Hepatocyte (in vitro differentiated cells): ENCODE measurements at regions not wholly inside any gene's neighbourhood (a gene's known extent, or its start where the extent isn't known, plus 50 kb on each side); places are given as distances from the start of the nearest gene placed in this dataset.

ENCODE experiments used
- DNase-seq: peaks from one replicate; pipeline ENCODE4 v3.0.0-alpha.2; 2016; ENCODE audit warnings: low spot score
- H2AFZ ChIP-seq: fragments of 200-600 bp; sonication (generic); 2 replicates; pipeline ENCODE4 v1.6.0; 2016; ENCODE audit warnings: antibody characterized with exemption, mild to moderate bottlenecking
- H3K27ac ChIP-seq: fragments of 200-600 bp; sonication (generic); 2 replicates; pipeline ENCODE4 v1.5.1; 2016; ENCODE audit warnings: mild to moderate bottlenecking
- H3K27me3 ChIP-seq: fragments of 200-600 bp; sonication (generic); 2 replicates; pipeline ENCODE4 v1.6.1; 2016
- H3K36me3 ChIP-seq: fragments of 200-600 bp; sonication (generic); replicated peaks from 2 replicates; pipeline ENCODE4 v1.5.1; 2016; ENCODE audit warnings: low read depth; ENCODE audit not compliant: insufficient read depth
- H3K4me1 ChIP-seq: fragments of 200-600 bp; sonication (generic); 2 replicates; pipeline ENCODE4 v1.5.1; 2016; ENCODE audit warnings: mild to moderate bottlenecking, moderate library complexity; ENCODE audit not compliant: insufficient read depth
- H3K4me2 ChIP-seq: fragments of 200-600 bp; sonication (generic); 2 replicates; pipeline ENCODE4 v1.6.0; 2016
- H3K4me3 ChIP-seq: fragments of 200-600 bp; sonication (generic); 2 replicates; pipeline ENCODE4 v1.5.1; 2016; ENCODE audit warnings: mild to moderate bottlenecking
- H3K79me2 ChIP-seq: fragments of 200-600 bp; sonication (generic); 2 replicates; pipeline ENCODE4 v1.6.0; 2017; ENCODE audit warnings: mild to moderate bottlenecking
- H3K9me2 ChIP-seq: fragments of 200-600 bp; sonication (generic); replicated peaks from 2 replicates; pipeline ENCODE4 v1.6.0; 2017; ENCODE audit warnings: mild to moderate bottlenecking; ENCODE audit not compliant: insufficient read depth
- H3K9me3 ChIP-seq: fragments of 200-600 bp; sonication (generic); 2 replicates; pipeline ENCODE4 v1.5.1; 2016; ENCODE audit warnings: low read depth, mild to moderate bottlenecking
- H4K20me1 ChIP-seq: fragments of 200-600 bp; sonication (generic); 2 replicates; pipeline ENCODE4 v1.6.0; 2016; ENCODE audit warnings: mild to moderate bottlenecking; ENCODE audit not compliant: insufficient read depth, poor library complexity, severe bottlenecking
- CTCF ChIP-seq: fragments of 200-600 bp; sonication (generic); IDR thresholded peaks from 2 replicates; pipeline ENCODE4 v1.5.1; 2016; ENCODE audit warnings: antibody characterized with exemption, mild to moderate bottlenecking; ENCODE audit not compliant: poor library complexity
- EZH2 ChIP-seq: fragments of 200-600 bp; sonication (generic); IDR thresholded peaks from 2 replicates; pipeline ENCODE4 v1.6.1; 2016; ENCODE audit warnings: antibody characterized with exemption, mild to moderate bottlenecking, borderline replicate concordance
- EZH2phosphoT487 ChIP-seq: fragments of 200-600 bp; sonication (generic); IDR thresholded peaks from one replicate; pipeline ENCODE4 v1.6.1; 2018; ENCODE audit warnings: antibody characterized with exemption, mild to moderate bottlenecking, low read depth, moderate library complexity; ENCODE audit not compliant: unreplicated experiment, severe bottlenecking
- WGBS: methylation state at CpG from one replicate; pipeline ENCODE4 v1.1.6; 2016; ENCODE audit warnings: low lambda C conversion rate; ENCODE audit errors: missing lambda C conversion rate; 5-methylcytosine and 5-hydroxymethylcytosine counted together

GRCh38 chr7:26046150-26046549 is 105.8 kb upstream of the NFE2L3 start:
- WGBS = 74% methylated on average over 3 of the region's 3 CpGs

GRCh38 chr7:26046878-26047277 is 105.1 kb upstream of the NFE2L3 start:
- no peak overlapping the region for H3K27ac ChIP-seq
- no peaks in the 10 kb centered on the region for H3K9me3 ChIP-seq
- no peaks in the 10 kb centered on the region for H3K36me3 ChIP-seq
- H3K4me1 ChIP-seq = no peaks in the 10 kb centered on the region
- H3K4me2 ChIP-seq = no peak overlapping the region
- TF ChIP-seq EZH2 = no peak
- no peak for TF ChIP-seq EZH2phosphoT487
- TF ChIP-seq CTCF = no peak
- H3K79me2 ChIP-seq = no peaks in the 10 kb centered on the region
- H4K20me1 ChIP-seq = no peaks in the 10 kb centered on the region
- DNase-seq = no peak
- 100% methylated on average over 1 of the region's 1 CpG for WGBS
- H2AFZ ChIP-seq = no peak overlapping the region
- H3K4me3 ChIP-seq = no peak overlapping the region
- no peaks in the 10 kb centered on the region for H3K9me2 ChIP-seq
- no peaks in the 10 kb centered on the region for H3K27me3 ChIP-seq

More at GRCh38 chr7:26046150-26046549, 105.8 kb upstream of the NFE2L3 start:
- TF ChIP-seq CTCF = no peak
- TF ChIP-seq EZH2phosphoT487 = no peak
- TF ChIP-seq EZH2 = no peak
- Histone ChIP-seq H3K79me2 (no peaks in the 10 kb centered on the region), H4K20me1 (no peaks in the 10 kb centered on the region), H3K36me3 (no peaks in the 10 kb centered on the region), H3K4me2 (no peak overlapping the region), H3K4me3 (no peak overlapping the region), H3K27me3 (no peaks in the 10 kb centered on the region), H3K9me3 (no peaks in the 10 kb centered on the region), H2AFZ (no peak overlapping the region), H3K9me2 (no peaks in the 10 kb centered on the region), H3K27ac (no peak overlapping the region), H3K4me1 (no peaks in the 10 kb centered on the region)
- no peak for DNase-seq

- no peak overlapping the region for H2AFZ ChIP-seq
- no peak overlapping the region for H3K27ac ChIP-seq
- WGBS = 95% methylated on average over 5 of the region's 5 CpGs
- no peak for DNase-seq
- no peaks in the 10 kb centered on the region for H3K4me1 ChIP-seq
- no peaks in the 10 kb centered on the region for H4K20me1 ChIP-seq
- H3K4me2 ChIP-seq = no peak overlapping the region
- TF ChIP-seq EZH2 (no peak), EZH2phosphoT487 (no peak), CTCF (no peak)
- no peak overlapping the region for H3K4me3 ChIP-seq
- H3K27me3 ChIP-seq = no peaks in the 10 kb centered on the region
- no peaks in the 10 kb centered on the region for H3K9me3 ChIP-seq
- no peaks in the 10 kb centered on the region for H3K36me3 ChIP-seq
- no peaks in the 10 kb centered on the region for H3K9me2 ChIP-seq
- no peaks in the 10 kb centered on the region for H3K79me2 ChIP-seq
These were observed 103.3 kb upstream of the NFE2L3 start for GRCh38 chr7:26048663-26049062.

- no peak overlapping the region for H3K27ac ChIP-seq
These were observed 102.9 kb upstream of the NFE2L3 start for GRCh38 chr7:26049081-26049480.

More at GRCh38 chr7:26049081-26049480, 102.9 kb upstream of the NFE2L3 start:
- no peaks in the 10 kb centered on the region for H3K9me2 ChIP-seq
- H3K4me2 ChIP-seq = no peak overlapping the region
- H3K27me3 ChIP-seq = no peaks in the 10 kb centered on the region
- no peak overlapping the region for H2AFZ ChIP-seq
- 73% methylated on average over 1 of the region's 1 CpG for WGBS
- TF ChIP-seq EZH2phosphoT487 (no peak), EZH2 (no peak), CTCF (no peak)
- no peaks in the 10 kb centered on the region for H3K36me3 ChIP-seq
- no peaks in the 10 kb centered on the region for H3K9me3 ChIP-seq
- no peak for DNase-seq
- H3K4me3 ChIP-seq = no peak overlapping the region
- no peaks in the 10 kb centered on the region for H3K4me1 ChIP-seq
- H4K20me1 ChIP-seq = no peaks in the 10 kb centered on the region
- no peaks in the 10 kb centered on the region for H3K79me2 ChIP-seq
